ENCODE measurements at regions not wholly inside any gene's neighbourhood (a gene's known extent, or its start where the extent isn't known, plus 50 kb on each side); places are given as distances from the start of the nearest gene placed in this dataset.
"Not testable (repeated sequence)": the region's sequence is repeated elsewhere in the genome, so short reads cannot be mapped to it uniquely, and the experiment has no call there.

DNA sequence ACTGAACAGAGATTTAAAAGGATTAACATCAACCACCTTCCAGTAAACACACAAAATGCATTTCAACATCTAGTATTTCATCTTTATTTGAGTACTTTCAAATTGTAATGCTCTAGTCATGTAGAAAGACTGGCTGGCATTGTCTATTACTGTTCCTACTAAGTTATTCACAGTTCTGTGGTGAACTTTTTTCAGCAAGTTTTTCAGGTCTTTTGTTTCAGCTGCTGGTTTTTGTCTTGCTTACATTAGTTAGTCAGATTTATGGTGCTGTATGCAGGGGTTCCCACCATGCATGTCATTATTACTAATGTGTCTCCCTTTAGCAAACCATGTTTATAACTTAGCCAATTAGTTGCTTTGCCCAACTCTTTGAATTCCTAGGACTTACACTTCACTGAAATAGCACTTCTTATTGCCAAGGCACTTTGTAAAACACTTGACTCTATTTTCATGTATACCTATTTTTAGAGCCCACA is 253.4 kb upstream of the KITLG start:
- Mint-ChIP-seq H3K9me3 (peaks cover 6% of the 10 kb centered on the region), H3K4me3 (no peak overlapping the region), H3K4me1 (no peaks in the 10 kb centered on the region), H3K27ac (no peak overlapping the region), H3K27me3 (no peaks in the 10 kb centered on the region), H3K36me3 (no peaks in the 10 kb centered on the region)

DNA sequence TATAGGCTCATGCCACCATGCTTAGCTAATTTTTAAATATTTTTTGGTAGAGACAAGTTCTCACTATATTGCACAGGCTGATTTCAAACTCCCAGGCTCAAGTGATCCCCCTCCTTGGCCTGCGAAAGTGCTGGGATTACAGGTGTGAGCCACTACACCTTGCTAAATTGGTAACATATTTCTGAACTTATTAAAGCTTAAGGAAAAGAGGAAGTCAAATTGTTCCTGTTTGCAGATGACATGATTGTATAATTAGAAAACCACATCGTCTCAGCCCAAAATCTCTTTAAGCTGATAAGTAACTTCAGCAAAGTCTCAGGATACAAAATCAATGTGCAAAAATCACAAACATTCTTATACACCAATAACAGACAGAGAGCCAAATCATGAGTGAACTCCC is 248.3 kb upstream of the KITLG start:
- not testable (repeated sequence) for H3K27me3 Mint-ChIP-seq, H3K36me3 Mint-ChIP-seq, H3K27ac Mint-ChIP-seq, H3K9me3 Mint-ChIP-seq, H3K4me3 Mint-ChIP-seq, H3K4me1 Mint-ChIP-seq

GRCh38 chr12:88820012-88820411 is 239.7 kb upstream of the KITLG start:
- no peaks in the 10 kb centered on the region for H3K4me1 Mint-ChIP-seq
- no peak overlapping the region for H3K4me3 Mint-ChIP-seq
- no peaks in the 10 kb centered on the region for H3K36me3 Mint-ChIP-seq
- no peak overlapping the region for H3K27ac Mint-ChIP-seq
- peaks cover 8% of the 10 kb centered on the region for H3K9me3 Mint-ChIP-seq
- peaks cover 3% of the 10 kb centered on the region for H3K27me3 Mint-ChIP-seq

DNA sequence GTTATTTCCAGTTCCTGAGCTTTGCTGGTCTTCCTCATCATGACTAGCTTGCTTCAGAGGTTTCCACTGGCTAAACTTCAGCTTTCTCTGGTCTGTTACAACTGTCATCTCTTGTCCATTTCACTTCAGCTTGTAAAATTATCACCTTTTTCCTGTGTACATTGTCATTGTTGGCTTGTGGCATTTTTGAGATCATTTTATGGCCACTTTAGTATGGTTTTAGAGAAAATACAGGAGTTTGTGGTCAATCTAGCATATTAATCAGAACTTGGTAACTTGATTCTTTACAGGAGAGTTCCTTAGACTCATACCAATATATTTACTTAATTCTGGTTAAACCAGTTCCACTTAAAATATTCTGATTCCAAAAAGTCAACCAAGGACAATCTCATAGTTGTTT is 235.9 kb upstream of the KITLG start:
- Mint-ChIP-seq H3K36me3 (no peaks in the 10 kb centered on the region), H3K27ac (no peak overlapping the region), H3K9me3 (peaks cover 8% of the 10 kb centered on the region), H3K27me3 (peaks cover 3% of the 10 kb centered on the region), H3K4me3 (no peak overlapping the region), H3K4me1 (no peaks in the 10 kb centered on the region)

GRCh38 chr12:88814779-88815178 is 234.5 kb upstream of the KITLG start:
- Mint-ChIP-seq H3K27ac (no peak overlapping the region), H3K9me3 (peaks cover 8% of the 10 kb centered on the region), H3K27me3 (peaks cover 3% of the 10 kb centered on the region), H3K36me3 (no peaks in the 10 kb centered on the region), H3K4me1 (no peaks in the 10 kb centered on the region), H3K4me3 (no peak overlapping the region)

DNA sequence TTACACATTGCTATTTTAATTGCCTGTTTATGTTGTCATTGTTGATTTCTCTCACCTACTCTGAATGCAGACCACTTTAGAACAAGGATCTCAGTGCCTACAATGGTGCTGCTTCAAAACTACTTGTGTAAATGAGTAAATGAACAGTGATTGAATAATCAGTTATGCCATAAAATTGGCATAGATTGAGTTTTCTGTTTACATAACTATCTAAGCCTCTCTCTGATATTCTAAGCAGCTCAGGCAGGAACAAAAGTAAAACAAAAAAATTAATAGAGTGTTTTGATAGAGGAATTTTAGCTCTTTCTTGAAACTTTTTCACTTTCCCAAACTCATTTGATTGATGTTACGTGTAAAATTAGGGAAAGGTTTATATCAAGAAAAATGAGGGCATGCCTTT is 232.3 kb upstream of the KITLG start:
- no peaks in the 10 kb centered on the region for H3K36me3 Mint-ChIP-seq
- no peak overlapping the region for H3K4me3 Mint-ChIP-seq
- H3K27me3 Mint-ChIP-seq, result peaks cover 3% of the 10 kb centered on the region
- H3K4me1 Mint-ChIP-seq, result no peaks in the 10 kb centered on the region
- H3K27ac Mint-ChIP-seq, result no peak overlapping the region
- H3K9me3 Mint-ChIP-seq, result no peaks in the 10 kb centered on the region

- Mint-ChIP-seq H3K27me3 (peaks cover 1% of the 10 kb centered on the region), H3K4me3 (no peak overlapping the region), H3K9me3 (no peaks in the 10 kb centered on the region)
Observed at GRCh38 chr12:88810806-88811205, 230.5 kb upstream of the KITLG start.

GRCh38 chr12:88809841-88810240 is 229.6 kb upstream of the KITLG start:
- not testable (repeated sequence) for H3K27me3 Mint-ChIP-seq, H3K36me3 Mint-ChIP-seq, H3K27ac Mint-ChIP-seq, H3K9me3 Mint-ChIP-seq, H3K4me1 Mint-ChIP-seq, H3K4me3 Mint-ChIP-seq

More at GRCh38 chr12:88810806-88811205, 230.5 kb upstream of the KITLG start:
- H3K27ac Mint-ChIP-seq, result no peak overlapping the region
- H3K4me1 Mint-ChIP-seq, result no peaks in the 10 kb centered on the region
- H3K36me3 Mint-ChIP-seq, result no peaks in the 10 kb centered on the region

DNA sequence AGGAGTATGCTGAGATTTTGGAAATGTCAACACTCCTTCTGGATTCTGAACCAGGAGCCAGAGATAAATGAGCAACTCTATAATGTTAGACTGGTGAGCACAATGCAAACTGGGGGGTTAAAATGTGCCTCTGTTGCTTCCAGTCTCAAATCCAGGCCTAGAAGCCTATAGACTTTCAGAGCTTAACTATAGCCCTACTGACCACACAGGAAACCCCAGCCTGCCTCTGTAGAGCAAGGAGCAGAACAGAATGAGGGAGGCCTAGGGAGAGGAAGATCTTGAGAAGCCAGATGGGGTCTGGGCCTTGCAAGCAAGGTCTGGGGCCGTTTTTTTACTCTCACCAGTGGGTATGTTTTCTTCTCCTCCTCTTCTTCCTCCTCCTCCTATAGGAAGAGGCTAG is 225.4 kb upstream of the KITLG start:
- no peaks in the 10 kb centered on the region for H3K36me3 Mint-ChIP-seq
- H3K4me1 Mint-ChIP-seq, result no peaks in the 10 kb centered on the region
- H3K4me3 Mint-ChIP-seq, result no peak overlapping the region
- H3K27me3 Mint-ChIP-seq, result no peaks in the 10 kb centered on the region
- no peak overlapping the region for H3K27ac Mint-ChIP-seq
- peaks cover 5% of the 10 kb centered on the region for H3K9me3 Mint-ChIP-seq

- Mint-ChIP-seq H3K27me3 (no peaks in the 10 kb centered on the region), H3K27ac (no peak overlapping the region), H3K9me3 (peaks cover 5% of the 10 kb centered on the region), H3K4me3 (no peak overlapping the region), H3K36me3 (no peaks in the 10 kb centered on the region), H3K4me1 (no peaks in the 10 kb centered on the region)
Observed at GRCh38 chr12:88805286-88805685, 225.0 kb upstream of the KITLG start.

GRCh38 chr12:88802096-88802706 is 221.9 kb upstream of the KITLG start:
- H3K9me3 Mint-ChIP-seq, result peaks cover 12% of the 10 kb centered on the region

GRCh38 chr12:88801227-88802095 is 221.2 kb upstream of the KITLG start:
- Mint-ChIP-seq H3K9me3 (peaks cover 12% of the 10 kb centered on the region), H3K4me3 (no peak overlapping the region), H3K36me3 (no peaks in the 10 kb centered on the region), H3K27me3 (no peaks in the 10 kb centered on the region), H3K27ac (no peak overlapping the region), H3K4me1 (no peaks in the 10 kb centered on the region)

More at GRCh38 chr12:88802096-88802706, 221.9 kb upstream of the KITLG start:
- no peaks in the 10 kb centered on the region for H3K36me3 Mint-ChIP-seq
- no peaks in the 10 kb centered on the region for H3K27me3 Mint-ChIP-seq
- no peak overlapping the region for H3K4me3 Mint-ChIP-seq
- no peaks in the 10 kb centered on the region for H3K4me1 Mint-ChIP-seq
- H3K27ac Mint-ChIP-seq, result no peak overlapping the region

DNA sequence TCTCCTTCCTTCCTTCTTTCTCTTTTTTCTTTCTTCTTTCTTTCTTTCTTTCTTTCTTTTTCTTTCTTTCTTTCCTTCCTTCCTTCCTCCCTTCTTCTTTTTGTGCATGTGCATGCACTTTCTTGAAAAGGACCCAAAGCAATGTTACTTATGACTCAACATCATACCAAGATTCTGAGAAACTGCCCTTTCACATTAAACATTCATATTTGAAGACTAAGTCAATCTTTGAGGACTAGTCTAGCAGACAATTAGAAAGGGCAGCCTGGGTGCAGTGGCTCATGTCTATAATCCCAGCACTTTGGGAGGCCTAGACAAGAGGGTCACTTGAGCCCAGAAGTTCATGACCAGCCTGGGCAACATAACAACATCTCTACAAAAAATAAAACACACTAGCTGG is 212.8 kb upstream of the KITLG start:
- Mint-ChIP-seq H3K27me3 (no peaks in the 10 kb centered on the region), H3K4me3 (no peak overlapping the region), H3K9me3 (peaks cover 25% of the 10 kb centered on the region), H3K27ac (no peak overlapping the region), H3K4me1 (no peaks in the 10 kb centered on the region), H3K36me3 (no peaks in the 10 kb centered on the region)

DNA sequence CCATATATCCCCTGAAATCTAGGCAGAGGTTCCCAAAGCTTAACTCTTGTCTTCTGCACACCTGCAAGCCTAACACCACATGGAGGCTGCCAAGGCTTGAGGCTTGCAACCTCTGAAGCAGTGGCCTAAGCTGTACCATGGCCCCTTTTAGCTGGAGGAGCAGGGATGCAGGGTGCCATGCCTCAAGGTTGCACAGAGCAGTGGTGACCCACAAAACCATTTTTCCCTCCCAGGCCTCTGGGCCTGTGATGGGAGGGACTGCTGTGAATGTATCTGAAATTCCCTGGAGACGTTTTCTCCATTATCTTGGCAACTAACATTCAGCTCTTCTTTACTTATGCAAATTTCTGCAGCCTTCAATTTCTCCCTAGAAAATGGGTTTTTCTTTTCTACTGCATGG is 210.0 kb upstream of the KITLG start:
- Mint-ChIP-seq H3K4me3 (no peak overlapping the region), H3K4me1 (no peaks in the 10 kb centered on the region), H3K36me3 (no peaks in the 10 kb centered on the region), H3K27me3 (no peaks in the 10 kb centered on the region), H3K27ac (no peak overlapping the region), H3K9me3 (peaks cover 18% of the 10 kb centered on the region)

GRCh38 chr12:88784166-88784565 is 203.9 kb upstream of the KITLG start:
- Mint-ChIP-seq H3K27ac (no peak overlapping the region), H3K4me1 (no peaks in the 10 kb centered on the region), H3K27me3 (no peaks in the 10 kb centered on the region), H3K9me3 (peaks cover 4% of the 10 kb centered on the region), H3K36me3 (no peaks in the 10 kb centered on the region), H3K4me3 (no peak overlapping the region)

GRCh38 chr12:88782351-88782750 is 202.1 kb upstream of the KITLG start:
- Mint-ChIP-seq H3K4me3 (no peak overlapping the region), H3K36me3 (no peaks in the 10 kb centered on the region), H3K4me1 (no peaks in the 10 kb centered on the region), H3K27me3 (no peaks in the 10 kb centered on the region), H3K9me3 (no peaks in the 10 kb centered on the region), H3K27ac (no peak overlapping the region)
